ENCODE measurements at regions not wholly inside any gene's neighbourhood (a gene's known extent, or its start where the extent isn't known, plus 50 kb on each side); places are given as distances from the start of the nearest gene placed in this dataset.

DNA sequence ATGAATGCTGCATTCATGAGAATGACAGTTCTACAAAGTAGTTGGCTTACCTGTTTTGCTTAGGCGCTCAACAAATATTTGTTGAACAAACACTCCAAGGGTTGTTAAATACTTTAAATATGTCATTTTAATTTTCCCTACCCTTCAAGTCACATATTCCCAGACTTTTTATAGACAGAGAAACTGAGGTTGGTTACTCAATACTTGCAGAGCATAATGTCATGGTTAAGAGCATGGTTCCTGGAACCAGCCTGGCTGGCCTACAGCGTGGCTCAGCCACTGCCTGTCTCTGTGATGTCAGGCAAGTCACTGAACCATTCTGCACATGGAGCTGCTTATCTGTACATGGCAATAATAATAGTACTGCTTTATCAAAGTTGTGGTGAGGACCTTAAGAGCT is 120.0 kb upstream of the STK17B start:
- intact Hi-C loops (cut with DNase I) = loop anchor here in 4 of 10 donors (10.0 kb wide), 3 partner anchors 217 to 463 kb away; partner anchors contain the start of gene HECW2 (in 1 of the 4)
- Histone ChIP-seq H3K36me3 (peaks cover 0 to 65% (median 0%) of the 10 kb centered on the region in 9 donors), H3K27ac (peak overlapping the region in 8 of 10 donors; percentile 20 to 69 (median 43)), H3K9me3 (no peaks in the 10 kb centered on the region), H3K4me3 (no peak overlapping the region), H3K27me3 (no peaks in the 10 kb centered on the region), H3K4me1 (peaks cover 0 to 67% (median 36%) of the 10 kb centered on the region in 9 donors)
- WGBS, 2 donors = 76 to 81% methylated on average over 2 of the region's 2 CpGs
- ATAC-seq (peak in 6 of 8 donors; percentile 70 to 95 (median 84)), DNase-seq (no peak)
- TF ChIP-seq CTCF (IDR thresholded peaks at IDR 0.05) = no peak

DNA sequence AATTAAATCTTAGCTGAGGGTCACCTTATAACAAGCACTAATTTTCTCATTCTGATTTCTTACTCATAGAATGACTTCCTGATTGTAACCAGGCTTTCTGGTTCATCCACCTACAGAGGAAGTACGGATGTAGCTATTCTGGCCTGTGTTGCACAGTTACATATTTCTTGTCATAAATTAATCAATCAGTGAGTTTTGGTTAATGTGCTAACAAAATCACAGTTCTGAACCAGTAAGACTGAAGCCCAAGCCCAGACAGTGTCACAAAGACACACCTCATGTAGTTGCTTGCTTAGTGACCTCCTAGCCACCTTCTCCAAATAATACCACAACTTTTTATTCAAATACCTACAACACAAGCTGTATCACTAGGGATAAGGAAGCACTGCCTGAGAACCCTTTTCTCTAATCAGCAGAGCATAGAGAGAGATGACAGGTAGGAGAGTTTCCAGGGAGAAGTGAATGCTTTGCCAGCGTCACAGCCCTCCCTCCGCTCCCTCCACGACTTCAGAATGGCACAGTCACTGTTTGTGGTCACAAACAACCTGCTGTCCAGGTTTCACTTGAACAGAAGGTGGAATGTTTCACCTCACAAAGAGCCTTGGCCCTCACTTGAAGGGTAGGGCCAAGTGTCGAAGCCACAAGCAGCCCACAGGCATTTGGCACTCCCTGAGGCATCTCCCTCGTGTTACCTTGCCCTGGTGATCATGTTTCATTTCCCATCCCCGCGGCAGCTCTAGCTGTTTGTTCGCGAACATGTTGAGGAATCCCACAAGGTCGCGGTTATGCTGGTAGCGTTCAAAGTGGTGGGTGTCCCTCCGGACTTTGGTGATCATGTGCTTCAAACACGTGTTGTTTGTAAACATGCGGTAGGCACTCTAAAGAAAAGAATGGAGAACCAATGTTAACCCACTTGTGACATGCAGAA is 120.8 kb upstream of the STK17B start:
- DNase-seq = no peak
- no peaks in the 10 kb centered on the region for H3K27me3 ChIP-seq
- no peaks in the 10 kb centered on the region for H3K9me3 ChIP-seq
- H3K4me3 ChIP-seq = no peak overlapping the region
- 56 to 66% methylated on average over 16 of the region's 16 CpGs for WGBS, 2 donors
- intact Hi-C loops (cut with DNase I) = loop anchor here in 4 of 10 donors (10.0 kb wide), 3 partner anchors 217 to 463 kb away; partner anchors contain the start of gene HECW2 (in 1 of the 4)
- H3K36me3 ChIP-seq = peaks cover 0 to 72% (median 0%) of the 10 kb centered on the region in 9 donors
- TF ChIP-seq CTCF (IDR thresholded peaks at IDR 0.05) = no peak
- peak overlapping the region in 7 of 10 donors; percentile 20 to 69 (median 49) for H3K27ac ChIP-seq
- peak in 6 of 8 donors; percentile 26 to 86 (median 36) for ATAC-seq
- peaks cover 0 to 64% (median 36%) of the 10 kb centered on the region in 9 donors for H3K4me1 ChIP-seq

GRCh38 chr2:196293751-196294515 is 122.6 kb upstream of the STK17B start:
- intact Hi-C loops (cut with DNase I) = loop anchor here in 4 of 10 donors (10.0 kb wide), 3 partner anchors 219 to 461 kb away; partner anchors contain the start of gene HECW2 (in 1 of the 4)
- no peaks in the 10 kb centered on the region for H3K27me3 ChIP-seq
- ATAC-seq = no peak
- H3K4me3 ChIP-seq = no peak overlapping the region
- 31 to 33% methylated on average over 3 of the region's 3 CpGs for WGBS, 2 donors
- H3K9me3 ChIP-seq = no peaks in the 10 kb centered on the region
- H3K4me1 ChIP-seq = peaks cover 0 to 60% (median 28%) of the 10 kb centered on the region in 9 donors
- no peak for TF ChIP-seq CTCF (IDR thresholded peaks at IDR 0.05)
- H3K36me3 ChIP-seq = peaks cover 0 to 63% (median 0%) of the 10 kb centered on the region in 9 donors
- H3K27ac ChIP-seq = peak overlapping the region in 3 of 10 donors; percentile 5 to 73 (median 28)
- DNase-seq = no peak

DNA sequence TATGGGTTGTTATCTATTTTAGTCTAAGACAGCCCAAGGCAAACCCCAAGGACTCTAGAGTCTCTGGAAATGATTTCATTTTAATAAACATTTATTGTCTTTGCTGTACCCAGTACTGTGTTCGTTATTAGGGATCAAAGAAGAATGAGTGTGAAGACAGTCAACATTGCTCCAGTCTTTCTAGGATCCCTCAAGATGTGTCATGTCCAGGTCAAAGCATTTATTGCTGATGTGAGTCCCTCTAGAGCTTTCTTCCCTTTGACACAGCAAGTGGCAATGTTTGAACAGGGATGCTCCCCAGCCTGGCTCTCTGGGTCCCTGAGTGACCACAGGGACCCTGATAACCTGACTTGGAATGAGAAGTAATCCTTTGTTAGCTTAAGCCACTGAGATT is 123.1 kb upstream of the STK17B start:
- peaks cover 0 to 60% (median 0%) of the 10 kb centered on the region in 9 donors for H3K36me3 ChIP-seq
- no peak overlapping the region for H3K4me3 ChIP-seq
- 42 to 53% methylated on average over 1 of the region's 1 CpG for WGBS, 2 donors
- peak overlapping the region in 3 of 10 donors; percentile 5 to 73 (median 28) for H3K27ac ChIP-seq
- no peak for TF ChIP-seq CTCF (IDR thresholded peaks at IDR 0.05)
- DNase-seq = no peak
- ATAC-seq = no peak
- no peaks in the 10 kb centered on the region for H3K27me3 ChIP-seq
- H3K9me3 ChIP-seq = no peaks in the 10 kb centered on the region
- peaks cover 0 to 54% (median 22%) of the 10 kb centered on the region in 9 donors for H3K4me1 ChIP-seq
- intact Hi-C loops (cut with DNase I) = loop anchor here in 4 of 10 donors (10.0 kb wide), 3 partner anchors 220 to 460 kb away; partner anchors contain the start of gene HECW2 (in 1 of the 4)
